Esophagus muscularis mucosa (tissue), 4 donors: ENCODE measurements at regions not wholly inside any gene's neighbourhood (a gene's known extent, or its start where the extent isn't known, plus 50 kb on each side); places are given as distances from the start of the nearest gene placed in this dataset.

Experiments used
- CTCF ChIP-seq, 3 experiments: fragments of 200-600 bp in 2 of 3; fragments of 450-650 bp in 1 of 3; sonication (generic) in 2 of 3; IDR thresholded peaks; one replicate each; pipeline ENCODE4 v1.5.1; 2017 to 2019; ENCODE audit warnings: antibody characterized with exemption in 3 of 3, mild to moderate bottlenecking in 2 of 3, moderate library complexity in 1 of 3
- EP300 ChIP-seq: sonication (generic); formaldehyde crosslinking; IDR thresholded peaks from one replicate; pipeline ENCODE4 v1.6.1; 2017; ENCODE audit warnings: antibody characterized with exemption
- POLR2AphosphoS5 ChIP-seq, 2 donors: sonication (generic); formaldehyde crosslinking; IDR thresholded peaks; one replicate each; pipeline ENCODE4 v1.6.1; 2017; ENCODE audit warnings: antibody characterized with exemption in 2 of 2

GRCh38 chr12:13336216-13336615 lies 139.7 kb downstream of the EMP1 start:
- TF ChIP-seq CTCF (IDR thresholded peaks at IDR 0.05) (no peak), EP300 (no peak), POLR2AphosphoS5 (IDR thresholded peaks at IDR 0.05) (no peak)
